ENCODE measurements at regions not wholly inside any gene's neighbourhood (a gene's known extent, or its start where the extent isn't known, plus 50 kb on each side); places are given as distances from the start of the nearest gene placed in this dataset.

- no peak for TF ChIP-seq CTCF (IDR thresholded peaks at IDR 0.05; ENCODE audit: insufficient read depth, low read depth, low read length)
- no peak for TF ChIP-seq EZH2 (IDR thresholded peaks at IDR 0.05; ENCODE audit: insufficient read depth, low read length)
Measured at GRCh38 chr20:23269954-23270353, 80.6 kb upstream of the NXT1 start.
